ENCODE measurements at regions not wholly inside any gene's neighbourhood (a gene's known extent, or its start where the extent isn't known, plus 50 kb on each side); places are given as distances from the start of the nearest gene placed in this dataset.

DNA sequence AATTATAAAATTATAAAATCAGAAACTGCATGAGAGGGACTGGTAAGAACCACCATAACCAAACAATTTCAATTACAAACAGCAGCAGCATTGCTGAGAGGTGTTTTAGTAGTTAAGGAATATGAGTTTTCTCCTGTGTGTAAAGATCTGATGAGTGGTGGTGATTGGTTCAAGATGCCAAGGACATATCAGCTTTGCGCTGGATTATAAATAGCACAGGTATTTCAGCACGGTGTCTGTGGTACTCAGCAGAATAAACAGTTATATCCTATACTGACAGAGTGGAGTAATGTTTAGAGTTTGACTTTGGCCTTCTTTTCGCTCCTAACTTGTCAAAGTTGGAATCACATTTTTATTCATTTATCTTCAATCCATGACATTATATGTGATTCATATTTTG is 501.0 kb downstream of the CDH26 start:
- TF ChIP-seq CTCF (conservative IDR thresholded peaks at IDR 0.05) (no peak), ZFX (IDR thresholded peaks at IDR 0.05) (no peak)
